HG02610 (cell line): ENCODE measurements at regions not wholly inside any gene's neighbourhood (a gene's known extent, or its start where the extent isn't known, plus 50 kb on each side); places are given as distances from the start of the nearest gene placed in this dataset.

Experiments
- ATAC-seq: cut with Tn5 transposase; IDR thresholded peaks from one replicate; pipeline ENCODE4 v1.9.1; 2021; ENCODE audit warnings: mild to moderate bottlenecking, moderate library complexity; ENCODE audit not compliant: unreplicated experiment

GRCh38 chr21:39105836-39106235 is 77.4 kb downstream of the PSMG1 start:
- ATAC-seq: no peak

- no peak for ATAC-seq
Observed at GRCh38 chr21:39105341-39105765, 77.9 kb downstream of the PSMG1 start.

- ATAC-seq: no peak
Observed at GRCh38 chr21:39104911-39105310, 78.3 kb downstream of the PSMG1 start.

- no peak for ATAC-seq
Observed at GRCh38 chr21:39103689-39104088, 79.6 kb downstream of the PSMG1 start.

GRCh38 chr21:39099859-39100258 is 83.4 kb downstream of the PSMG1 start:
- ATAC-seq: no peak

GRCh38 chr21:39098696-39099200 is 84.5 kb downstream of the PSMG1 start:
- ATAC-seq: no peak

GRCh38 chr21:39097981-39098380 is 85.3 kb downstream of the PSMG1 start:
- no peak for ATAC-seq

- ATAC-seq: no peak
Observed at GRCh38 chr21:39097335-39097861, 85.9 kb downstream of the PSMG1 start.

GRCh38 chr21:39096754-39097153 is 86.5 kb downstream of the PSMG1 start:
- ATAC-seq: no peak

- ATAC-seq: no peak
Observed at GRCh38 chr21:39095681-39096080, 87.6 kb downstream of the PSMG1 start.

GRCh38 chr21:39094847-39095579 is 88.2 kb downstream of the PSMG1 start:
- ATAC-seq: no peak

- no peak for ATAC-seq
Observed at GRCh38 chr21:39094087-39094780, 89.0 kb downstream of the PSMG1 start.

- no peak for ATAC-seq
Observed at GRCh38 chr21:39093526-39093925, 89.7 kb downstream of the PSMG1 start.

GRCh38 chr21:39088831-39089380 is 94.3 kb downstream of the PSMG1 start:
- no peak for ATAC-seq

- no peak for ATAC-seq
Observed at GRCh38 chr21:39088031-39088370, 95.2 kb downstream of the PSMG1 start.

- ATAC-seq: no peak
Observed at GRCh38 chr21:39087238-39088030, 95.8 kb downstream of the PSMG1 start.

GRCh38 chr21:39086547-39086946 is 96.7 kb downstream of the PSMG1 start:
- ATAC-seq: no peak

GRCh38 chr21:39085843-39086405 is 97.3 kb downstream of the PSMG1 start:
- ATAC-seq: no peak

GRCh38 chr21:39084979-39085729 is 98.1 kb downstream of the PSMG1 start:
- ATAC-seq: no peak

- ATAC-seq: no peak
Observed at GRCh38 chr21:39084073-39084472, 99.2 kb downstream of the PSMG1 start.
